Endothelial cell of umbilical vein (primary cell): ENCODE measurements at regions not wholly inside any gene's neighbourhood (a gene's known extent, or its start where the extent isn't known, plus 50 kb on each side); places are given as distances from the start of the nearest gene placed in this dataset.

Experiments
- BruUV-seq: library from RNA; stranded (reverse); fragments of 400-500 nt; replicated peaks from 2 replicates; lab custom pipeline; 2021; lab: Mats Ljungman, UMichigan
- CTCF ChIA-PET: fragments of 300-600, 350-600 bp; sonication (Branson Sonifier 250); formaldehyde crosslinking; loops from one replicate; lab custom pipeline; 2021; ENCODE audit warnings: antibody characterized with exemption, inconsistent platforms; lab: Charles Lee
- POLR2A ChIA-PET: fragments of 300-600, 350-600 bp; sonication (Branson Sonifier 250); formaldehyde crosslinking; loops from one replicate; lab custom pipeline; 2021; ENCODE audit warnings: antibody characterized with exemption, inconsistent platforms; lab: Charles Lee
- DNase-seq: peaks from one replicate; pipeline ENCODE4 v3.0.0-alpha.2; 2011; ENCODE audit warnings: low read depth, low spot score
- FAIRE-seq: peaks from 2 replicates; lab custom pipeline; 2011; peaks lifted over from hg19 to GRCh38; lab: Jason Lieb, UNC
- H2AFZ ChIP-seq: 2 replicates; pipeline ENCODE4 v1.6.0; 2012; ENCODE audit warnings: low read depth, low read length, control low read depth, inconsistent platforms
- H3K27ac ChIP-seq: 2 replicates; pipeline ENCODE4 v1.5.1; 2011; ENCODE audit warnings: low read depth, mild to moderate bottlenecking, control low read depth, low read length, moderate library complexity; ENCODE audit not compliant: insufficient read depth
- H3K27me3 ChIP-seq, 2 experiments: 2 replicates each; pipeline versions ENCODE4 v1.6.0 to v1.6.1; 2011; ENCODE audit warnings: low read length in 2 of 2, mixed read lengths in 1 of 2; ENCODE audit not compliant: control insufficient read depth in 2 of 2, insufficient read depth in 2 of 2
- H3K36me3 ChIP-seq, 2 experiments: 2 replicates in 1 of 2; 3 replicates in 1 of 2; pipeline ENCODE4 v1.5.1; 2011; ENCODE audit warnings: low read length in 2 of 2, mild to moderate bottlenecking in 1 of 2, moderate library complexity in 1 of 2; ENCODE audit not compliant: control insufficient read depth in 2 of 2, insufficient read depth in 2 of 2; ENCODE audit errors: extremely low read depth in 1 of 2
- H3K4me1 ChIP-seq: 3 replicates; pipeline ENCODE4 v1.5.1; 2011; ENCODE audit warnings: mild to moderate bottlenecking, low read length; ENCODE audit not compliant: control insufficient read depth, insufficient read depth; ENCODE audit errors: extremely low read depth
- H3K4me2 ChIP-seq: 2 replicates; pipeline ENCODE4 v1.6.1; 2011; ENCODE audit warnings: low read length, control low read depth, mixed read lengths; ENCODE audit not compliant: insufficient read depth
- H3K4me3 ChIP-seq, 3 experiments: fragments of 200-600 bp in 1 of 3; sonication (generic), shearing (Covaris generic) in 1 of 3; replicated peaks in 1 of 3; 2 replicates each; pipeline ENCODE4 v1.5.1; 2011 to 2016; ENCODE audit warnings: control low read depth in 3 of 3, low read length in 3 of 3, mild to moderate bottlenecking in 2 of 3, inconsistent platforms in 1 of 3, low read depth in 1 of 3, moderate library complexity in 1 of 3; ENCODE audit not compliant: insufficient read depth in 1 of 3
- H3K79me2 ChIP-seq: 2 replicates; pipeline ENCODE4 v1.6.0; 2012; ENCODE audit warnings: low read length, inconsistent platforms; ENCODE audit not compliant: control insufficient read depth, insufficient read depth
- H3K9ac ChIP-seq: replicated peaks from 2 replicates; pipeline ENCODE3; 2011; ENCODE audit warnings: low read length, control low read depth; ENCODE audit not compliant: insufficient read depth; ENCODE audit errors: extremely low read depth
- H3K9me1 ChIP-seq: replicated peaks from 3 replicates; pipeline ENCODE4 v1.6.0; 2011; ENCODE audit warnings: mild to moderate bottlenecking, low read length; ENCODE audit not compliant: control insufficient read depth, insufficient read depth; ENCODE audit errors: extremely low read depth
- H3K9me3 ChIP-seq: replicated peaks from 2 replicates; pipeline ENCODE4 v1.5.1; 2012; ENCODE audit warnings: low read length, inconsistent platforms; ENCODE audit not compliant: control insufficient read depth, insufficient read depth
- H4K20me1 ChIP-seq: replicated peaks from 2 replicates; pipeline ENCODE3; 2011; ENCODE audit warnings: mild to moderate bottlenecking, low read length; ENCODE audit not compliant: control insufficient read depth, insufficient read depth; ENCODE audit errors: extremely low read depth
- EZH2 ChIP-seq: IDR thresholded peaks from 2 replicates; pipeline ENCODE4 v1.6.1; 2012; ENCODE audit warnings: borderline replicate concordance, low read depth, mild to moderate bottlenecking, moderate library complexity, low read length, inconsistent platforms; ENCODE audit not compliant: severe bottlenecking
- FOS ChIP-seq: IDR thresholded peaks from 2 replicates; pipeline ENCODE4 v1.6.1; 2011; ENCODE audit warnings: mild to moderate bottlenecking, low read length, moderate library complexity, borderline replicate concordance; ENCODE audit not compliant: insufficient read depth
- GATA2 ChIP-seq: IDR thresholded peaks from 2 replicates; pipeline ENCODE4 v1.7.0; 2011; ENCODE audit warnings: low read depth, mild to moderate bottlenecking, moderate library complexity, mixed read lengths, low read length; ENCODE audit not compliant: insufficient read length, insufficient read depth
- JUN ChIP-seq: IDR thresholded peaks from 2 replicates; pipeline ENCODE4 v1.6.1; 2011; ENCODE audit warnings: borderline replicate concordance, low read depth; ENCODE audit not compliant: insufficient read length, insufficient read depth
- MYC ChIP-seq: IDR thresholded peaks from one replicate; pipeline ENCODE4 v1.6.1; 2011; ENCODE audit warnings: mild to moderate bottlenecking, low read depth, low read length
- POLR2A ChIP-seq: IDR thresholded peaks from 2 replicates; pipeline ENCODE4 v1.6.1; 2012; ENCODE audit warnings: low read depth, mild to moderate bottlenecking, control low read depth, low read length
- dilution Hi-C: fragments of 300-500 bp; cut with MboI; formaldehyde crosslinking; loops from one replicate; pipeline ENCODE4 v1.15.0; 2019; ENCODE audit warnings: low sequenced_read_pairs; ENCODE audit not compliant: extremely low pct_ligation_motif_present
- intact Hi-C: fragments of 100-400 bp; cut with micrococcal nuclease; formaldehyde crosslinking; loops from one replicate; pipeline ENCODE4 v1.10.0; 2022
- TF ChIP-seq, protein P1 (sequence below): IDR thresholded peaks from 2 replicates; pipeline ENCODE4 v1.6.1; 2011; ENCODE audit not compliant: insufficient read depth, insufficient read length
- TF ChIP-seq, protein P2 (sequence below), 2 donors: IDR thresholded peaks; 1 replicate in 1 of 2; 2 replicates in 1 of 2; pipeline ENCODE4 v1.5.1; 2011; ENCODE audit warnings: low read length in 2 of 2, mild to moderate bottlenecking in 2 of 2, moderate library complexity in 2 of 2, control low read depth in 1 of 2, inconsistent platforms in 1 of 2, low read depth in 1 of 2; ENCODE audit not compliant: insufficient read depth in 1 of 2; ENCODE audit errors: extremely low read depth in 1 of 2

DNA sequence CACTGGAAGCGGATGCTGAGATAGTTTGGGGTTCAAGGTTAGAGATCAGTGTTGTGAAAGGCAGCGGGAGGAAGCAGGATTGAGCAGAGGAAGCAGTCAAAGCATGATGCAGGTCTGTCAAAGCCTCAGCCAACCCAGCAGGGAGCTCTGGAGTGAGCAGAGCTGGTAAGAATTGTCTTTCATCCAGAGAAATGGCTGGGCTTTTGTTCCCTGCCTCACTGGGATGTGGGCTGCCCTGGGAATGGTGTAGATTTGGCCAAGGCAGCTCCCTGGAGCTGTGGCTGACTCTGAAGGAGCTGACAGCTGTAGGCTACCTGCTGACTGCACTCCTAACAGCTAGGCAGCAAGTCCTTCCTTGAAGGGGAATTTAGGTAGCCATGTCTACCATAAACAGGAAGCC is 61.9 kb upstream of the STXBP5L start:
- no peaks in the 10 kb centered on the region for H3K79me2 ChIP-seq
- DNase-seq (no peak), FAIRE-seq (no peak)
- no peak overlapping the region for H3K4me3 ChIP-seq
- ChIA-PET CTCF (no interaction called here), POLR2A (no interaction called here)
- no TSS peak for BruUV-seq
- no peaks in the 10 kb centered on the region for H3K4me1 ChIP-seq
- H3K9me1 ChIP-seq, result no peaks in the 10 kb centered on the region
- no peaks in the 10 kb centered on the region for H3K9me3 ChIP-seq
- H3K36me3 ChIP-seq, result no peaks in the 10 kb centered on the region
- H3K4me2 ChIP-seq, result no peak overlapping the region
- H4K20me1 ChIP-seq, result no peaks in the 10 kb centered on the region
- intact Hi-C loops, result no loop called here
- TF ChIP-seq EZH2 (no peak), FOS (no peak), GATA2 (no peak), POLR2A (no peak), MYC (no peak), JUN (no peak)
- TF ChIP-seq, protein P1, sequence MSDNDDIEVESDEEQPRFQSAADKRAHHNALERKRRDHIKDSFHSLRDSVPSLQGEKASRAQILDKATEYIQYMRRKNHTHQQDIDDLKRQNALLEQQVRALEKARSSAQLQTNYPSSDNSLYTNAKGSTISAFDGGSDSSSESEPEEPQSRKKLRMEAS, result no peak
- TF ChIP-seq, protein P2, sequence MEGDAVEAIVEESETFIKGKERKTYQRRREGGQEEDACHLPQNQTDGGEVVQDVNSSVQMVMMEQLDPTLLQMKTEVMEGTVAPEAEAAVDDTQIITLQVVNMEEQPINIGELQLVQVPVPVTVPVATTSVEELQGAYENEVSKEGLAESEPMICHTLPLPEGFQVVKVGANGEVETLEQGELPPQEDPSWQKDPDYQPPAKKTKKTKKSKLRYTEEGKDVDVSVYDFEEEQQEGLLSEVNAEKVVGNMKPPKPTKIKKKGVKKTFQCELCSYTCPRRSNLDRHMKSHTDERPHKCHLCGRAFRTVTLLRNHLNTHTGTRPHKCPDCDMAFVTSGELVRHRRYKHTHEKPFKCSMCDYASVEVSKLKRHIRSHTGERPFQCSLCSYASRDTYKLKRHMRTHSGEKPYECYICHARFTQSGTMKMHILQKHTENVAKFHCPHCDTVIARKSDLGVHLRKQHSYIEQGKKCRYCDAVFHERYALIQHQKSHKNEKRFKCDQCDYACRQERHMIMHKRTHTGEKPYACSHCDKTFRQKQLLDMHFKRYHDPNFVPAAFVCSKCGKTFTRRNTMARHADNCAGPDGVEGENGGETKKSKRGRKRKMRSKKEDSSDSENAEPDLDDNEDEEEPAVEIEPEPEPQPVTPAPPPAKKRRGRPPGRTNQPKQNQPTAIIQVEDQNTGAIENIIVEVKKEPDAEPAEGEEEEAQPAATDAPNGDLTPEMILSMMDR (IDR thresholded peaks at IDR 0.05; ENCODE audit: extremely low read depth in 1 of 2, insufficient read depth in 1 of 2, low read depth in 1 of 2, low read length in 2 of 2), result no peak
- peaks cover 1 to 12% of the 10 kb centered on the region in 2 experiments for H3K27me3 ChIP-seq
- no peak overlapping the region for H3K27ac ChIP-seq
- H3K9ac ChIP-seq, result no peak overlapping the region
- H2AFZ ChIP-seq, result no peak overlapping the region
- dilution Hi-C loops, result no loop called here
